HL-60/S4 treated with retinoic acid at 250 ng/mL for 4 days and 3 days (cell line): ENCODE measurements at regions not wholly inside any gene's neighbourhood (a gene's known extent, or its start where the extent isn't known, plus 50 kb on each side); places are given as distances from the start of the nearest gene placed in this dataset.
"Not testable (repeated sequence)": the region's sequence is repeated elsewhere in the genome, so short reads cannot be mapped to it uniquely, and the experiment has no call there.

ENCODE experiments used
- in situ Hi-C: fragments of 300-500 bp; cut with MboI; formaldehyde crosslinking; loops from 2 replicates; pipeline ENCODE4 v1.7.0; 2022; ENCODE audit warnings: low sequenced_read_pairs

- in situ Hi-C loops = no loop called here
Measured at GRCh38 chr6:8361259-8361658, 74.1 kb downstream of the SLC35B3 start.

- in situ Hi-C loops = no loop called here
Measured at GRCh38 chr6:8352966-8353340, 82.4 kb downstream of the SLC35B3 start.

- in situ Hi-C loops = no loop called here
Measured at GRCh38 chr6:8352335-8352965, 82.9 kb downstream of the SLC35B3 start.

- in situ Hi-C loops = no loop called here
Measured at GRCh38 chr6:8343600-8343999, 91.7 kb downstream of the SLC35B3 start.

- in situ Hi-C loops = no loop called here
Measured at GRCh38 chr6:8342241-8342819, 93.0 kb downstream of the SLC35B3 start.

GRCh38 chr6:8337147-8337546 lies 98.2 kb downstream of the SLC35B3 start:
- in situ Hi-C loops = no loop called here

- in situ Hi-C loops = no loop called here
Measured at GRCh38 chr6:8336406-8337057, 98.8 kb downstream of the SLC35B3 start.

- in situ Hi-C loops = no loop called here
Measured at GRCh38 chr6:8335896-8336295, 99.4 kb downstream of the SLC35B3 start.

- in situ Hi-C loops = no loop called here
Measured at GRCh38 chr6:8335381-8335780, 100.0 kb downstream of the SLC35B3 start.

- in situ Hi-C loops = no loop called here
Measured at GRCh38 chr6:8334113-8334512, 101.2 kb downstream of the SLC35B3 start.

GRCh38 chr6:8329562-8329961 lies 105.8 kb downstream of the SLC35B3 start:
- in situ Hi-C loops = no loop called here

GRCh38 chr6:8325743-8326142 lies 109.6 kb downstream of the SLC35B3 start:
- in situ Hi-C loops = no loop called here

GRCh38 chr6:8322659-8323058 lies 112.7 kb downstream of the SLC35B3 start:
- in situ Hi-C loops = no loop called here

GRCh38 chr6:8321671-8322404 lies 113.5 kb downstream of the SLC35B3 start:
- in situ Hi-C loops = no loop called here

- in situ Hi-C loops = no loop called here
Measured at GRCh38 chr6:8315154-8315553, 120.2 kb downstream of the SLC35B3 start.

- in situ Hi-C loops = no loop called here
Measured at GRCh38 chr6:8301502-8301901, 133.8 kb downstream of the SLC35B3 start.

GRCh38 chr6:8299034-8299433 lies 136.3 kb downstream of the SLC35B3 start:
- in situ Hi-C loops = no loop called here

- in situ Hi-C loops = not testable (repeated sequence)
Measured at GRCh38 chr6:8282946-8283345, 152.4 kb downstream of the SLC35B3 start.

- in situ Hi-C loops = no loop called here
Measured at GRCh38 chr6:8282380-8282779, 153.0 kb downstream of the SLC35B3 start.

- in situ Hi-C loops = no loop called here
Measured at GRCh38 chr6:8279041-8279805, 156.1 kb downstream of the SLC35B3 start.

- in situ Hi-C loops = no loop called here
Measured at GRCh38 chr6:8278562-8278961, 156.8 kb downstream of the SLC35B3 start.
